DMS79 (cell line): ENCODE measurements at regions not wholly inside any gene's neighbourhood (a gene's known extent, or its start where the extent isn't known, plus 50 kb on each side); places are given as distances from the start of the nearest gene placed in this dataset.

Source experiments
- DNase-seq: peaks from one replicate; lab custom pipeline; 2025; lab: John Stamatoyannopoulos, UW

- DNase-seq, result no peak
These were observed 112.9 kb upstream of the IQCM start for GRCh38 chr4:149928507-149928906.

- DNase-seq, result no peak
These were observed 115.8 kb upstream of the IQCM start for GRCh38 chr4:149931431-149931830.

- no peak for DNase-seq
These were observed 116.5 kb upstream of the IQCM start for GRCh38 chr4:149932188-149932587.

GRCh38 chr4:149933120-149933519 lies 117.5 kb upstream of the IQCM start:
- DNase-seq, result no peak

GRCh38 chr4:149933883-149934282 lies 118.2 kb upstream of the IQCM start:
- no peak for DNase-seq

GRCh38 chr4:149949381-149949780 lies 128.9 kb upstream of the DCLK2 start:
- DNase-seq, result no peak

- DNase-seq, result no peak
These were observed 126.9 kb upstream of the DCLK2 start for GRCh38 chr4:149951152-149951900.

GRCh38 chr4:149952101-149952500 lies 126.1 kb upstream of the DCLK2 start:
- DNase-seq, result no peak

- DNase-seq, result no peak
These were observed 125.5 kb upstream of the DCLK2 start for GRCh38 chr4:149952716-149953115.

GRCh38 chr4:149955780-149956390 lies 122.4 kb upstream of the DCLK2 start:
- no peak for DNase-seq

- DNase-seq, result no peak
These were observed 121.6 kb upstream of the DCLK2 start for GRCh38 chr4:149956678-149957077.

GRCh38 chr4:149961876-149962597 lies 116.2 kb upstream of the DCLK2 start:
- no peak for DNase-seq

GRCh38 chr4:149964001-149964796 lies 114.0 kb upstream of the DCLK2 start:
- DNase-seq, result no peak

GRCh38 chr4:149965206-149965605 lies 113.0 kb upstream of the DCLK2 start:
- DNase-seq, result no peak

GRCh38 chr4:149972407-149972806 lies 105.8 kb upstream of the DCLK2 start:
- no peak for DNase-seq

- DNase-seq, result no peak
These were observed 105.1 kb upstream of the DCLK2 start for GRCh38 chr4:149973181-149973580.

- DNase-seq, result no peak
These were observed 103.1 kb upstream of the DCLK2 start for GRCh38 chr4:149975172-149975571.

GRCh38 chr4:149980121-149980682 lies 98.0 kb upstream of the DCLK2 start:
- no peak for DNase-seq

GRCh38 chr4:149980941-149981340 lies 97.3 kb upstream of the DCLK2 start:
- DNase-seq, result no peak

GRCh38 chr4:149983401-149983800 lies 94.8 kb upstream of the DCLK2 start:
- no peak for DNase-seq

GRCh38 chr4:149983931-149984330 lies 94.3 kb upstream of the DCLK2 start:
- no peak for DNase-seq

GRCh38 chr4:149985981-149986380 lies 92.3 kb upstream of the DCLK2 start:
- DNase-seq, result no peak
